HG03469 (cell line): ENCODE measurements at regions not wholly inside any gene's neighbourhood (a gene's known extent, or its start where the extent isn't known, plus 50 kb on each side); places are given as distances from the start of the nearest gene placed in this dataset.
A peak's percentile ranks its signal among the peaks of the same experiment; 100 is the strongest.

Source experiments
- ATAC-seq: cut with Tn5 transposase; IDR thresholded peaks from one replicate; pipeline ENCODE4 v1.9.1; 2021; ENCODE audit warnings: mild to moderate bottlenecking, moderate library complexity, moderate number of reproducible peaks; ENCODE audit not compliant: unreplicated experiment

- no peak for ATAC-seq
Measured at GRCh38 chr3:110711130-110711832, 360.3 kb upstream of the NECTIN3 start.

GRCh38 chr3:110711851-110712516 is 359.6 kb upstream of the NECTIN3 start:
- ATAC-seq, result no peak

- ATAC-seq, result no peak
Measured at GRCh38 chr3:110727056-110727455, 344.6 kb upstream of the NECTIN3 start.

GRCh38 chr3:110731148-110731547 is 340.5 kb upstream of the NECTIN3 start:
- no peak for ATAC-seq

GRCh38 chr3:110732420-110732819 is 339.2 kb upstream of the NECTIN3 start:
- ATAC-seq, result no peak

GRCh38 chr3:110733045-110733444 is 338.6 kb upstream of the NECTIN3 start:
- ATAC-seq, result no peak

GRCh38 chr3:110734524-110734923 is 337.1 kb upstream of the NECTIN3 start:
- no peak for ATAC-seq

GRCh38 chr3:110736332-110736731 is 335.3 kb upstream of the NECTIN3 start:
- peak; percentile 95 for ATAC-seq

- ATAC-seq, result no peak
Measured at GRCh38 chr3:110738531-110738930, 333.1 kb upstream of the NECTIN3 start.

- no peak for ATAC-seq
Measured at GRCh38 chr3:110741891-110742290, 329.7 kb upstream of the NECTIN3 start.

GRCh38 chr3:110743202-110743601 is 328.4 kb upstream of the NECTIN3 start:
- no peak for ATAC-seq

- no peak for ATAC-seq
Measured at GRCh38 chr3:110743984-110744383, 327.6 kb upstream of the NECTIN3 start.

- ATAC-seq, result no peak
Measured at GRCh38 chr3:110744723-110745122, 326.9 kb upstream of the NECTIN3 start.

GRCh38 chr3:110749006-110749405 is 322.6 kb upstream of the NECTIN3 start:
- ATAC-seq, result no peak

GRCh38 chr3:110750201-110750600 is 321.4 kb upstream of the NECTIN3 start:
- no peak for ATAC-seq

- ATAC-seq, result no peak
Measured at GRCh38 chr3:110752307-110752706, 319.3 kb upstream of the NECTIN3 start.

GRCh38 chr3:110753516-110753915 is 318.1 kb upstream of the NECTIN3 start:
- ATAC-seq, result no peak

- no peak for ATAC-seq
Measured at GRCh38 chr3:110754212-110754916, 317.3 kb upstream of the NECTIN3 start.

GRCh38 chr3:110755345-110755744 is 316.3 kb upstream of the NECTIN3 start:
- ATAC-seq, result no peak

- ATAC-seq, result no peak
Measured at GRCh38 chr3:110756705-110757104, 314.9 kb upstream of the NECTIN3 start.

- ATAC-seq, result no peak
Measured at GRCh38 chr3:110758208-110758607, 313.4 kb upstream of the NECTIN3 start.

- ATAC-seq, result no peak
Measured at GRCh38 chr3:110767156-110767555, 304.5 kb upstream of the NECTIN3 start.
